Endothelial cell (in vitro differentiated cells): ENCODE measurements at regions not wholly inside any gene's neighbourhood (a gene's known extent, or its start where the extent isn't known, plus 50 kb on each side); places are given as distances from the start of the nearest gene placed in this dataset.
"Not testable (repeated sequence)": the region's sequence is repeated elsewhere in the genome, so short reads cannot be mapped to it uniquely, and the experiment has no call there.

ENCODE experiments used
- DNase-seq: peaks from one replicate; pipeline ENCODE4 v3.0.0; 2021; ENCODE audit warnings: low spot score
- H3K27ac Mint-ChIP-seq: one replicate; pipeline ENCODE4 v1.8.0; 2021; ENCODE audit warnings: mixed read lengths, inconsistent platforms; ENCODE audit not compliant: unreplicated experiment
- H3K27me3 Mint-ChIP-seq: one replicate; pipeline ENCODE4 v1.8.0; 2021; ENCODE audit warnings: mild to moderate bottlenecking, moderate library complexity, mixed read lengths, inconsistent platforms; ENCODE audit not compliant: unreplicated experiment
- H3K36me3 Mint-ChIP-seq: one replicate; pipeline ENCODE4 v1.8.0; 2021; ENCODE audit warnings: mild to moderate bottlenecking, low read depth, mixed read lengths, inconsistent platforms; ENCODE audit not compliant: unreplicated experiment
- H3K4me1 Mint-ChIP-seq: one replicate; pipeline ENCODE4 v1.8.0; 2021; ENCODE audit warnings: mild to moderate bottlenecking, mixed read lengths, inconsistent platforms; ENCODE audit not compliant: unreplicated experiment
- H3K4me3 Mint-ChIP-seq: one replicate; pipeline ENCODE4 v1.8.0; 2021; ENCODE audit warnings: mild to moderate bottlenecking, mixed read lengths, inconsistent platforms; ENCODE audit not compliant: unreplicated experiment
- H3K9me3 Mint-ChIP-seq: one replicate; pipeline ENCODE4 v1.8.0; 2021; ENCODE audit warnings: mixed read lengths, inconsistent platforms; ENCODE audit not compliant: unreplicated experiment
- TF ChIP-seq, protein P1 (sequence below): fragments of 200-600 bp; sonication (generic); IDR thresholded peaks from one replicate; pipeline ENCODE4 v1.5.0; 2021; ENCODE audit warnings: antibody characterized with exemption; ENCODE audit not compliant: unreplicated experiment

- no peaks in the 10 kb centered on the region for H3K36me3 Mint-ChIP-seq
- peaks cover 2% of the 10 kb centered on the region for H3K27me3 Mint-ChIP-seq
- no peak for DNase-seq
- no peak overlapping the region for H3K4me3 Mint-ChIP-seq
- TF ChIP-seq, protein P1, sequence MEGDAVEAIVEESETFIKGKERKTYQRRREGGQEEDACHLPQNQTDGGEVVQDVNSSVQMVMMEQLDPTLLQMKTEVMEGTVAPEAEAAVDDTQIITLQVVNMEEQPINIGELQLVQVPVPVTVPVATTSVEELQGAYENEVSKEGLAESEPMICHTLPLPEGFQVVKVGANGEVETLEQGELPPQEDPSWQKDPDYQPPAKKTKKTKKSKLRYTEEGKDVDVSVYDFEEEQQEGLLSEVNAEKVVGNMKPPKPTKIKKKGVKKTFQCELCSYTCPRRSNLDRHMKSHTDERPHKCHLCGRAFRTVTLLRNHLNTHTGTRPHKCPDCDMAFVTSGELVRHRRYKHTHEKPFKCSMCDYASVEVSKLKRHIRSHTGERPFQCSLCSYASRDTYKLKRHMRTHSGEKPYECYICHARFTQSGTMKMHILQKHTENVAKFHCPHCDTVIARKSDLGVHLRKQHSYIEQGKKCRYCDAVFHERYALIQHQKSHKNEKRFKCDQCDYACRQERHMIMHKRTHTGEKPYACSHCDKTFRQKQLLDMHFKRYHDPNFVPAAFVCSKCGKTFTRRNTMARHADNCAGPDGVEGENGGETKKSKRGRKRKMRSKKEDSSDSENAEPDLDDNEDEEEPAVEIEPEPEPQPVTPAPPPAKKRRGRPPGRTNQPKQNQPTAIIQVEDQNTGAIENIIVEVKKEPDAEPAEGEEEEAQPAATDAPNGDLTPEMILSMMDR = no peak
- no peak overlapping the region for H3K27ac Mint-ChIP-seq
- H3K9me3 Mint-ChIP-seq = no peaks in the 10 kb centered on the region
- no peaks in the 10 kb centered on the region for H3K4me1 Mint-ChIP-seq
Observed at GRCh38 chr1:195185321-195185720, 1422.9 kb downstream of the KCNT2 start.

DNA sequence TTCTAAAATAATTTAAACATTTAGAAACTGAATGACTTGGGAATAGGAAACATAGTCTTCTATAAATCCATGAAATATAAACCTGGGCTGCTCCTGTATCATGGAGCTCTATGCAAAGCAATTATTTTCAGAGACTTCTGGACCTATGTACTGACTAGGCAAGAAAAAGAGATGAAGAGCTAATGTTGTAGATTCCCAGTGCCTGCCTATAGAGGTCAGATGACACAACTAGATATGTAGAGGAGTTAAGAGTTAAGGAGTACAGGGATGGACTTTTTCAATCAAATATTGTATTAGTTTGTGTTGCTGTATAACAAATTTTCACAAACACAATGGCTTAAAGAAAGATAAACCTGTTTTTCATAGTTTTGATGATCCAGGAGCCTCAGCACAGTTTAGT is 1434.5 kb downstream of the KCNT2 start:
- Mint-ChIP-seq H3K36me3 (no peaks in the 10 kb centered on the region), H3K27me3 (no peaks in the 10 kb centered on the region), H3K27ac (no peak overlapping the region), H3K4me3 (no peak overlapping the region), H3K4me1 (no peaks in the 10 kb centered on the region), H3K9me3 (no peaks in the 10 kb centered on the region)
- TF ChIP-seq, protein P1 = no peak
- DNase-seq = no peak

DNA sequence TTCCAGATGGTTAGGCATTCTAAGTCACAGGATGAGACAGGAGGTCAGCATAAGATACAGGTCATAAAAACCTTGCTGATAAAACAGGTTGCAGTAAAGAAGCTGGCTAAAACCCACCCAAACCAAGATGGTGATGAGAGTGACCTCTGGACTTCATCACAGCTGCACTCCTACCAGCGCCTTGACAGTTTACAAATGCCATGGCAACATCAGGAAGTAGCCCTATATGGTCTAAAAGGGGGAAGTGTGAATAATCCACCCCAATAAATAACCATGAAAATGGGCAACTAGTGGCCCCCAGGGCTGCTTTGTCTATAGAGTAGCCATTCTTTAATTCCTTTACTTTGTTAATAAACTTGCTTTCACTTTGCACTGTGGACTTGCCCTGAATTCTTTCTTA is 1448.4 kb downstream of the KCNT2 start:
- not testable (repeated sequence) for H3K27me3 Mint-ChIP-seq, H3K4me3 Mint-ChIP-seq, DNase-seq, H3K36me3 Mint-ChIP-seq, H3K4me1 Mint-ChIP-seq, H3K27ac Mint-ChIP-seq, H3K9me3 Mint-ChIP-seq

- no peaks in the 10 kb centered on the region for H3K9me3 Mint-ChIP-seq
- H3K36me3 Mint-ChIP-seq = no peaks in the 10 kb centered on the region
- no peaks in the 10 kb centered on the region for H3K27me3 Mint-ChIP-seq
- H3K27ac Mint-ChIP-seq = no peak overlapping the region
- no peak for DNase-seq
- no peaks in the 10 kb centered on the region for H3K4me1 Mint-ChIP-seq
- TF ChIP-seq, protein P1 = no peak
- no peak overlapping the region for H3K4me3 Mint-ChIP-seq
Observed at GRCh38 chr1:195158091-195158490, 1450.1 kb downstream of the KCNT2 start.

- H3K36me3 Mint-ChIP-seq = no peaks in the 10 kb centered on the region
- no peaks in the 10 kb centered on the region for H3K27me3 Mint-ChIP-seq
- no peaks in the 10 kb centered on the region for H3K4me1 Mint-ChIP-seq
- no peak for DNase-seq
- H3K27ac Mint-ChIP-seq = no peak overlapping the region
- no peaks in the 10 kb centered on the region for H3K9me3 Mint-ChIP-seq
- H3K4me3 Mint-ChIP-seq = no peak overlapping the region
- TF ChIP-seq, protein P1 = no peak
Observed at GRCh38 chr1:195153107-195153506, 1455.1 kb downstream of the KCNT2 start.

DNA sequence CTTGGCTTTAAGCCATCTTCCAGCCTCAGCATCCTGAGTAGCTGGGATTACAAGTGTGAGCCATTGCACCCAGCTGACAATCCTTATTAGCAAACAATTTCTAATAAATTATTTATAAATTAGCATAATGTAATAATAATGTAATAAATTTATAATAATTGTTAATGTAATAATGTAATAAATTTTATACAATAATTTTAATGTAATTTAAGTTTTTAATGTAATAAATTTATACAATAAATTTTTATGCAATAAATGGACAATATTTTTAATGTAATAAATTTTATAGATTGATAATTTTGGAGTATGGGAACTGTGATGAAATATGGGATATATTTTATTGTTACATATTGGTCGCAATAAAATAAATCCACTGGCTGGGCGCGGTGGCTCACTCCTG is 1457.5 kb downstream of the KCNT2 start:
- H3K4me1 Mint-ChIP-seq = no peaks in the 10 kb centered on the region
- H3K9me3 Mint-ChIP-seq = no peaks in the 10 kb centered on the region
- no peaks in the 10 kb centered on the region for H3K27me3 Mint-ChIP-seq
- no peak for DNase-seq
- TF ChIP-seq, protein P1 = no peak
- no peak overlapping the region for H3K27ac Mint-ChIP-seq
- H3K36me3 Mint-ChIP-seq = no peaks in the 10 kb centered on the region
- no peak overlapping the region for H3K4me3 Mint-ChIP-seq
